GM12865 (cell line): ENCODE measurements at regions not wholly inside any gene's neighbourhood (a gene's known extent, or its start where the extent isn't known, plus 50 kb on each side); places are given as distances from the start of the nearest gene placed in this dataset.

ENCODE experiments used
- DNase-seq: peaks from one replicate; pipeline ENCODE4 v3.0.0; 2010; ENCODE audit warnings: low read depth
- H3K4me3 ChIP-seq: 2 replicates; pipeline ENCODE4 v1.5.1; 2011; ENCODE audit warnings: mild to moderate bottlenecking, low read depth, low read length, control low read depth
- CTCF ChIP-seq: IDR thresholded peaks from 2 replicates; pipeline ENCODE4 v1.5.1; 2011; ENCODE audit warnings: low read length, control low read depth, low read depth, inconsistent platforms; ENCODE audit not compliant: insufficient read depth; ENCODE audit errors: missing control alignments

GRCh38 chr1:58932859-58933598, 149.2 kb upstream of the JUN start:
- H3K4me3 ChIP-seq: no peak overlapping the region
- DNase-seq: peak; percentile 19
- no peak for TF ChIP-seq CTCF

- TF ChIP-seq CTCF: no peak
- no peak overlapping the region for H3K4me3 ChIP-seq
- DNase-seq: no peak
These were observed 149.7 kb upstream of the JUN start for GRCh38 chr1:58933599-58933926.

- no peak overlapping the region for H3K4me3 ChIP-seq
- no peak for DNase-seq
- no peak for TF ChIP-seq CTCF
These were observed 150.9 kb upstream of the JUN start for GRCh38 chr1:58934706-58935105.

GRCh38 chr1:58936973-58937372, 153.1 kb upstream of the JUN start:
- no peak overlapping the region for H3K4me3 ChIP-seq
- TF ChIP-seq CTCF: no peak
- no peak for DNase-seq

GRCh38 chr1:58939146-58939545, 155.3 kb upstream of the JUN start:
- TF ChIP-seq CTCF: no peak
- no peak overlapping the region for H3K4me3 ChIP-seq

GRCh38 chr1:58939666-58940370, 156.0 kb upstream of the JUN start:
- H3K4me3 ChIP-seq: no peak overlapping the region
- no peak for TF ChIP-seq CTCF
- DNase-seq: no peak

More at GRCh38 chr1:58939146-58939545, 155.3 kb upstream of the JUN start:
- DNase-seq: no peak
